ENCODE measurements at regions not wholly inside any gene's neighbourhood (a gene's known extent, or its start where the extent isn't known, plus 50 kb on each side); places are given as distances from the start of the nearest gene placed in this dataset.

DNA sequence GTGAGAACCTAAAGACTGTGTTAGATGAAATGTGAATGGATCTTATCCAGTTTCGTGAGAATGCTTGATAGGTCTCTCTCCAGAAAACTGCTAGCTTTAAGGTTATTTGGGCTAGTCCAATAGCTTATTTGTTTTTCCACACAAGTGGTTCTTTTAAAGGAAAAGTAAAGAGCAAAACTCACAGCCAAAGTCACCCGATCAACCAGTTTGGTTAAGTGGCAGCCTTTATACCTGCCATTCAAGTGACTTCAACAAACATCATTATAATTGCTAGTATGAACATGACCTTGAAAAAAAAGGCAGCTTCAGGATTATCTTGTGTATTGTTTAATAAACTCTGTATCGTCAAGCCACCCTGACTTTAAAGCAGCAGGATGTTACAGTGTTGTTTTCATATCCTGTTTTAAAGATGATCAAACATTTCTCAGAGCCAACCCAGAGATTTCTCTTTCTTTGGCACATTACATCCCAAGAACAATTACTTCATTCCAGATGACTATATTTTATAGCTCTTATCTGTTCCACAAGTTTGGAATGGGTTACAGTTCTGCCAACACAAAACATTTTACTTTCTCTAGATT is 253.4 kb downstream of the EPHA7 start:
- Histone ChIP-seq H2BK12ac (ENCODE audit: low read depth, low read length) (no peak overlapping the region), H3K56ac (replicated peaks; ENCODE audit: insufficient read length, low read depth, low read length) (no peak overlapping the region), H3K9me3 (ENCODE audit: insufficient read depth in 2 of 2, low read depth in 1 of 2, low read length in 1 of 2) (no peaks in the 10 kb centered on the region), H3K79me1 (ENCODE audit: low read depth, low read length) (no peaks in the 10 kb centered on the region), H3K4me1 (replicated peaks in 1 of 4; ENCODE audit: control insufficient read depth in 3 of 4, insufficient read depth in 4 of 4, low read length in 3 of 4) (no peaks in the 10 kb centered on the region), H2AFZ (ENCODE audit: low read length) (no peak overlapping the region), H3K27me3 (replicated peaks in 1 of 4; ENCODE audit: control insufficient read depth in 3 of 4, extremely low read depth in 1 of 4, insufficient read depth in 3 of 4, low read length in 3 of 4) (no peaks in the 10 kb centered on the region), H3K27ac (ENCODE audit: low read depth, low read length) (no peak overlapping the region), H3K79me2 (ENCODE audit: control insufficient read depth in 1 of 2, insufficient read depth in 2 of 2, low read length in 2 of 2) (no peaks in the 10 kb centered on the region), H3K14ac (ENCODE audit: insufficient read length) (no peak overlapping the region), H2BK20ac (ENCODE audit: low read length) (no peak overlapping the region), H2BK15ac (ENCODE audit: low read length) (no peak overlapping the region), H3K4ac (replicated peaks; ENCODE audit: insufficient read length, low read depth, low read length) (no peak overlapping the region), H3K4me3 (ENCODE audit: extremely low read depth in 1 of 4, insufficient read depth in 2 of 4, low read depth in 3 of 4, low read length in 4 of 4) (no peak overlapping the region), H3K18ac (ENCODE audit: extremely low read depth, low read length) (no peak overlapping the region), H2AK5ac (ENCODE audit: low read depth, low read length) (no peak overlapping the region), H4K5ac (ENCODE audit: insufficient read length, low read depth, low read length) (no peak overlapping the region), H3K23ac (ENCODE audit: insufficient read length) (no peak overlapping the region), H3K36me3 (ENCODE audit: control insufficient read depth in 2 of 4, insufficient read depth in 4 of 4, low read length in 3 of 4) (no peaks in the 10 kb centered on the region), H2BK120ac (replicated peaks; ENCODE audit: low read depth, low read length) (no peak overlapping the region), H4K20me1 (replicated peaks in 1 of 2; ENCODE audit: control insufficient read depth in 1 of 2, insufficient read depth in 2 of 2, low read length in 2 of 2) (no peaks in the 10 kb centered on the region), H4K8ac (ENCODE audit: extremely low read depth, insufficient read depth, low read length) (no peak overlapping the region), H3K9ac (replicated peaks in 1 of 4; ENCODE audit: extremely low read depth in 1 of 4, low read depth in 3 of 4, low read length in 3 of 4) (no peak overlapping the region), H3K4me2 (ENCODE audit: insufficient read depth in 1 of 2, low read depth in 2 of 2, low read length in 2 of 2) (no peak overlapping the region), H3K23me2 (ENCODE audit: low read depth, low read length) (no peaks in the 10 kb centered on the region), H2BK5ac (ENCODE audit: low read depth, low read length) (no peak overlapping the region), H4K91ac (replicated peaks; ENCODE audit: insufficient read length, low read length) (no peak overlapping the region)
- no peak for TF ChIP-seq SP2 (IDR thresholded peaks at IDR 0.05; ENCODE audit: low read length)
- ChIA-PET CTCF (ENCODE audit: partially characterized antibody) (interaction anchor here (0.7 kb wide), 1 partner anchor 1604 kb away, joined by 3 read pairs; no protein-coding TSS in a partner anchor), POLR2A (ENCODE audit: partially characterized antibody) (no interaction called here)
- 89% methylated on average over 3 of the region's 3 CpGs; no CpG with 5 or more reads in 1 of the 2 experiments for WGBS, 2 experiments (ENCODE audit: extremely low coverage in 1 of 2, insufficient coverage in 1 of 2, insufficient read length in 1 of 2, insufficient replicate concordance in 2 of 2, low coverage in 1 of 2, low lambda C conversion rate in 2 of 2, missing lambda C conversion rate in 1 of 2)
- no peak for FAIRE-seq
- no peak for DNase-seq (ENCODE audit: low read depth in 1 of 2, low spot score in 2 of 2)

Data from H1 (cell line).